Body of pancreas (tissue), 4 donors: ENCODE measurements at regions not wholly inside any gene's neighbourhood (a gene's known extent, or its start where the extent isn't known, plus 50 kb on each side); places are given as distances from the start of the nearest gene placed in this dataset.

Source experiments
- POLR2A ChIP-seq, 3 donors: fragments of 450-650 bp; IDR thresholded peaks; one replicate each; pipeline ENCODE4 v1.6.1; 2016; ENCODE audit warnings: antibody characterized with exemption in 3 of 3, mild to moderate bottlenecking in 2 of 3
- TF ChIP-seq, protein P1 (sequence below), 7 experiments: fragments of 450-650 bp in 4 of 7; fragments of 200-600 bp in 3 of 7; sonication (generic) in 3 of 7; IDR thresholded peaks; one replicate each; pipeline ENCODE4 v1.5.1; 2016 to 2019; ENCODE audit warnings: antibody characterized with exemption in 7 of 7

DNA sequence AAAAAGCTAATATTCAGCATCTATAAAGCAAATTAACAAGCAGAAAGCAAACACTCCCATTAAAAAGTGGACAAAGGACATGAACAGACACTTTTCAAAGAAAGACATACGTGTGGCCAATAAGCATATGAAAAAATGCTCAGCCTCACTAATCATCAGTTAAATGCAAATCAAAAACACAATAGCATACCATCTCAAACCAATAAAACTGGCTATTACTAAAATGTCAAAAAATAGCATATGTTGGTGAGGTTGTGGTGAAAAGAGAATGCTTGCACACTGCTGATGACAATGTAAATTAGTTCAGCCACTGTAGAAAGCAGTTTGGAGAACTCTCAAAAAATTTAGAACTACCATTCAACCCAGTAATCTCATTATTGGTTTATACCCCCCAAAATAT lies 284.6 kb upstream of the KCND2 start:
- TF ChIP-seq, protein P1, sequence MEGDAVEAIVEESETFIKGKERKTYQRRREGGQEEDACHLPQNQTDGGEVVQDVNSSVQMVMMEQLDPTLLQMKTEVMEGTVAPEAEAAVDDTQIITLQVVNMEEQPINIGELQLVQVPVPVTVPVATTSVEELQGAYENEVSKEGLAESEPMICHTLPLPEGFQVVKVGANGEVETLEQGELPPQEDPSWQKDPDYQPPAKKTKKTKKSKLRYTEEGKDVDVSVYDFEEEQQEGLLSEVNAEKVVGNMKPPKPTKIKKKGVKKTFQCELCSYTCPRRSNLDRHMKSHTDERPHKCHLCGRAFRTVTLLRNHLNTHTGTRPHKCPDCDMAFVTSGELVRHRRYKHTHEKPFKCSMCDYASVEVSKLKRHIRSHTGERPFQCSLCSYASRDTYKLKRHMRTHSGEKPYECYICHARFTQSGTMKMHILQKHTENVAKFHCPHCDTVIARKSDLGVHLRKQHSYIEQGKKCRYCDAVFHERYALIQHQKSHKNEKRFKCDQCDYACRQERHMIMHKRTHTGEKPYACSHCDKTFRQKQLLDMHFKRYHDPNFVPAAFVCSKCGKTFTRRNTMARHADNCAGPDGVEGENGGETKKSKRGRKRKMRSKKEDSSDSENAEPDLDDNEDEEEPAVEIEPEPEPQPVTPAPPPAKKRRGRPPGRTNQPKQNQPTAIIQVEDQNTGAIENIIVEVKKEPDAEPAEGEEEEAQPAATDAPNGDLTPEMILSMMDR (IDR thresholded peaks at IDR 0.05) = no peak
- TF ChIP-seq POLR2A (IDR thresholded peaks at IDR 0.05) = no peak
